ENCODE measurements at regions not wholly inside any gene's neighbourhood (a gene's known extent, or its start where the extent isn't known, plus 50 kb on each side); places are given as distances from the start of the nearest gene placed in this dataset.

GRCh38 chr7:15967121-15967520, 280.6 kb upstream of the MEOX2 start:
- Histone ChIP-seq H3K27ac (no peak overlapping the region), H3K9me3 (no peaks in the 10 kb centered on the region), H3K4me3 (no peak overlapping the region), H3K36me3 (ENCODE audit: insufficient read depth in 1 of 2, low read depth in 1 of 2) (no peaks in the 10 kb centered on the region), H3K4me1 (no peaks in the 10 kb centered on the region), H3K27me3 (ENCODE audit: insufficient read depth in 3 of 3, low read length in 2 of 3) (no peaks in the 10 kb centered on the region)
- WGBS, 3 donors = 80 to 82% (median 82%) methylated on average over 2 of the region's 2 CpGs
- ATAC-seq (no peak), DNase-seq (no peak)
- TF ChIP-seq, protein P1, sequence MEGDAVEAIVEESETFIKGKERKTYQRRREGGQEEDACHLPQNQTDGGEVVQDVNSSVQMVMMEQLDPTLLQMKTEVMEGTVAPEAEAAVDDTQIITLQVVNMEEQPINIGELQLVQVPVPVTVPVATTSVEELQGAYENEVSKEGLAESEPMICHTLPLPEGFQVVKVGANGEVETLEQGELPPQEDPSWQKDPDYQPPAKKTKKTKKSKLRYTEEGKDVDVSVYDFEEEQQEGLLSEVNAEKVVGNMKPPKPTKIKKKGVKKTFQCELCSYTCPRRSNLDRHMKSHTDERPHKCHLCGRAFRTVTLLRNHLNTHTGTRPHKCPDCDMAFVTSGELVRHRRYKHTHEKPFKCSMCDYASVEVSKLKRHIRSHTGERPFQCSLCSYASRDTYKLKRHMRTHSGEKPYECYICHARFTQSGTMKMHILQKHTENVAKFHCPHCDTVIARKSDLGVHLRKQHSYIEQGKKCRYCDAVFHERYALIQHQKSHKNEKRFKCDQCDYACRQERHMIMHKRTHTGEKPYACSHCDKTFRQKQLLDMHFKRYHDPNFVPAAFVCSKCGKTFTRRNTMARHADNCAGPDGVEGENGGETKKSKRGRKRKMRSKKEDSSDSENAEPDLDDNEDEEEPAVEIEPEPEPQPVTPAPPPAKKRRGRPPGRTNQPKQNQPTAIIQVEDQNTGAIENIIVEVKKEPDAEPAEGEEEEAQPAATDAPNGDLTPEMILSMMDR (IDR thresholded peaks at IDR 0.05) = no peak
- intact Hi-C loops (cut with DNase I) = no loop called here

DNA sequence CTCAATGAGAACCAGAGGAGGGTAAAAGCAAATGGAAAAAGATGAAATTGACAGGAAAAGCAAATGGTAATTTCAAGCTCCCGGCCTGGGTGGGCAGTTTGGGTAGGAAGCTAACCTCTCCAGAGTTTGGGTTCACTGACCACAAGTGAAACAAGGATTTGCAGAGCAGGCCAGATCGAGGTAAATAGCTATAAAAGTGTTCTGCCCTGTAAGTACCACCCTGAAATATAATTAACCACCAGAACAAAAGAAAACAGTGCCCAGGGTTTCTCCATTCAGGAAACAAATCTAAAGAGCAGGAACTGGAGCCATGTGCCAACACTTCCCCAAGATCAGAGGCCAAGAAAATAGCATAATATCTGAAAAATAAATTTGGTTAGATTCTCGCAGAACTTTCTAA, 276.7 kb upstream of the MEOX2 start:
- no peaks in the 10 kb centered on the region for H3K36me3 ChIP-seq (ENCODE audit: insufficient read depth in 1 of 2, low read depth in 1 of 2)
- no peaks in the 10 kb centered on the region for H3K9me3 ChIP-seq
- no peak overlapping the region for H3K27ac ChIP-seq
- intact Hi-C loops (cut with DNase I) = no loop called here
- DNase-seq (no peak), ATAC-seq (no peak)
- no peaks in the 10 kb centered on the region for H3K27me3 ChIP-seq (ENCODE audit: insufficient read depth in 3 of 3, low read length in 2 of 3)
- 44 to 56% (median 52%) methylated on average over 3 of the region's 3 CpGs for whole genome bisulfite sequencing, 3 donors
- no peak overlapping the region for H3K4me3 ChIP-seq
- TF ChIP-seq, protein P1 (IDR thresholded peaks at IDR 0.05) = no peak
- no peaks in the 10 kb centered on the region for H3K4me1 ChIP-seq

- Histone ChIP-seq H3K4me3 (no peak overlapping the region), H3K27me3 (ENCODE audit: insufficient read depth in 3 of 3, low read length in 2 of 3) (no peaks in the 10 kb centered on the region), H3K4me1 (no peaks in the 10 kb centered on the region), H3K27ac (no peak overlapping the region), H3K36me3 (ENCODE audit: insufficient read depth in 1 of 2, low read depth in 1 of 2) (no peaks in the 10 kb centered on the region), H3K9me3 (no peaks in the 10 kb centered on the region)
- TF ChIP-seq, protein P1 (IDR thresholded peaks at IDR 0.05) = no peak
- 80 to 91% (median 83%) methylated on average over 2 of the region's 2 CpGs for WGBS, 3 donors
- no peak for ATAC-seq
- intact Hi-C loops (cut with DNase I) = no loop called here
- no peak for DNase-seq
These were observed 268.3 kb upstream of the MEOX2 start for GRCh38 chr7:15954671-15955354.

DNA sequence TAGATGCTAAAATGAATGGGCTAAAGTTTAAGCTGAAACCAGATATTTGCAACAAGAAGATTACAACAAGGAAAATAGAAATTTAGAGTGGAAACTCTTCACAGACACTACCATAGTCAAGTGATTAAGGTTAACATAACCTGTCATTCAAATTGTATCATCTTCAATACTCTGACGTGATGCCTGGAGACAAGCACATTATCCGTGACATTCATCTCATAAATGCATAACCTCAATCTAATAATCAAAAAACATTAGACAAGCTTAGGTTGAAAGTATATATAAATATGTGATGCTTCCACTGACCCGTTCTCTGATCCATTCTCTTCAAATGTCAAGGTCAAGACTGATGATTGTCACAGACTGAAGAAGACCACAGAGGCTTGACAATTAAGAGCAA, 263.8 kb upstream of the MEOX2 start:
- Histone ChIP-seq H3K36me3 (ENCODE audit: insufficient read depth in 1 of 2, low read depth in 1 of 2) (no peaks in the 10 kb centered on the region), H3K9me3 (no peaks in the 10 kb centered on the region), H3K4me3 (no peak overlapping the region), H3K27me3 (ENCODE audit: insufficient read depth in 3 of 3, low read length in 2 of 3) (no peaks in the 10 kb centered on the region), H3K4me1 (no peaks in the 10 kb centered on the region), H3K27ac (no peak overlapping the region)
- no peak for DNase-seq
- WGBS, 3 donors = 88 to 90% (median 88%) methylated on average over 3 of the region's 3 CpGs
- TF ChIP-seq, protein P1 (IDR thresholded peaks at IDR 0.05) = no peak
- no peak for ATAC-seq
- intact Hi-C loops (cut with DNase I) = no loop called here

DNA sequence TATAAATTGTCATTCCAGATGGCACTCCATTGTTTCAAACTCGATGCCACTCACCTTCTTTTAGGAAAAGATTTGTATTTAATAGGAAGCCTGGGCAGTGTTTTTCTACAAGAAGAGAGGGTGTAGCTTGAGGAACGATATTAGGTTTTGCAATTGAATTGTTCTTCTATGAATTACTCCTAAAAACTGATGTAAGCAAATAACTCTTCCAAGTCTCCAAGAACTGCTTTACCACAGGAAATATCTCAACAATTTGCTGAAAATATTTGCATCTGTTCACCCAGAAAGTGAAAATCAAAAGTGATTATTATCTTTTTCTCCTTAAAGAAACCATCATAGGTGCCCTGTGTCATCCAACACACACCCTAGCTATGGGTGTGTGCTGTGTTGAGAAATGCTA, 261.3 kb upstream of the MEOX2 start:
- Histone ChIP-seq H3K4me1 (no peaks in the 10 kb centered on the region), H3K36me3 (ENCODE audit: insufficient read depth in 1 of 2, low read depth in 1 of 2) (no peaks in the 10 kb centered on the region), H3K27ac (no peak overlapping the region), H3K9me3 (no peaks in the 10 kb centered on the region), H3K4me3 (no peak overlapping the region), H3K27me3 (ENCODE audit: insufficient read depth in 3 of 3, low read length in 2 of 3) (no peaks in the 10 kb centered on the region)
- DNase-seq = no peak
- no peak for ATAC-seq
- intact Hi-C loops (cut with DNase I) = no loop called here
- TF ChIP-seq, protein P1 (IDR thresholded peaks at IDR 0.05) = no peak
- WGBS, 3 donors = 50 to 63% (median 53%) methylated on average over 2 of the region's 2 CpGs
